ENCODE measurements at regions not wholly inside any gene's neighbourhood (a gene's known extent, or its start where the extent isn't known, plus 50 kb on each side); places are given as distances from the start of the nearest gene placed in this dataset.

DNA sequence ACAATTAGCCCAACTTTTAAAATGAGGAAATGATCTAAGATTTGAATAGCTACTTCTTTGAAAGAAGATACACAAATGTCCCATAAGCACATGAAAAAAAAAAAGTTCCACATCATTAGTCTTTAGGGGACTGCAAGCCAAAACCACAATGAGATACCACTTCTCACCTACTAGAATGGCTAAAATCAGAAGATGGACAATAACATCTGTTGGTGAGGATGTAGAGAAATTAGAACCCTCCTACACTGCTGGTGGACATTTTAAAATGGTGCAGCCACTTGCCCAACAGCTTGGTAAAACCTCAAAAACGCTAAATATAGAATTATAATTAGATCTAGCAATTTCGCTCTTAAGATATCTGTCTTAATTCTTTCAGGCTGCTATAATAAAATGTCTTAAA, 77.1 kb downstream of the MEX3B start:
- no peaks in the 10 kb centered on the region for H3K9me3 ChIP-seq
- no peaks in the 10 kb centered on the region for H3K36me3 ChIP-seq
- H3K27me3 ChIP-seq: no peaks in the 10 kb centered on the region
- H3K27ac ChIP-seq: no peak overlapping the region
- H3K4me3 ChIP-seq: no peak overlapping the region
- no peak for DNase-seq (ENCODE audit: low spot score in 2 of 2)
- TF ChIP-seq POLR2AphosphoS5 (IDR thresholded peaks at IDR 0.05) (no peak), POLR2A (IDR thresholded peaks at IDR 0.05) (no peak), CTCF (IDR thresholded peaks at IDR 0.05) (no peak)
- intact Hi-C loops (cut with DNase I; ENCODE audit: low total_unique reads): no loop called here
- H3K4me1 ChIP-seq: no peaks in the 10 kb centered on the region

DNA sequence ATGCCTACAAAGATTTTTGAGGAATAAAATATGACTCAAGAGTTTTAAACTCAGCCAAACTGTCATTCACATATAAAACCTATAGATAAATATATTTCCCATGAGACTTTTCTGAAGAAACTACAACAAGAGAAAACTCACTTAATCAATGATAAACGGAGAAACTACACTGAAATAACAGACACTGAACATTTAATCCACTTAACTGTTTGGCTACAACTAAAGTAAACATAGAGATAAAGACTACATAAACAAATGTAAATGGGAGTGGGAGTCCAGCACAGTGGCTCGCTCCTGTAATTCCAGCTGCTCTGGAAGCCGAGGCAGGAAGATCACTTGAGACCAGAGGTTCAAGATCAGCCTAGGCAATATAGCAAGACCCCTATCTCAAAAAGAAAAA, 79.2 kb downstream of the MEX3B start:
- no peak overlapping the region for H3K4me3 ChIP-seq
- intact Hi-C loops (cut with DNase I; ENCODE audit: low total_unique reads): no loop called here
- H3K9me3 ChIP-seq: no peaks in the 10 kb centered on the region
- H3K4me1 ChIP-seq: no peaks in the 10 kb centered on the region
- TF ChIP-seq CTCF (IDR thresholded peaks at IDR 0.05) (no peak), POLR2AphosphoS5 (IDR thresholded peaks at IDR 0.05) (no peak), POLR2A (IDR thresholded peaks at IDR 0.05) (no peak)
- no peak for DNase-seq (ENCODE audit: low spot score in 2 of 2)
- no peaks in the 10 kb centered on the region for H3K36me3 ChIP-seq
- no peaks in the 10 kb centered on the region for H3K27me3 ChIP-seq
- no peak overlapping the region for H3K27ac ChIP-seq

- TF ChIP-seq POLR2A (IDR thresholded peaks at IDR 0.05) (no peak), CTCF (IDR thresholded peaks at IDR 0.05) (no peak), POLR2AphosphoS5 (IDR thresholded peaks at IDR 0.05) (no peak)
- H3K4me1 ChIP-seq: no peaks in the 10 kb centered on the region
- H3K27ac ChIP-seq: no peak overlapping the region
- H3K36me3 ChIP-seq: no peaks in the 10 kb centered on the region
- DNase-seq (ENCODE audit: low spot score in 2 of 2): no peak
- H3K4me3 ChIP-seq: no peak overlapping the region
- no peaks in the 10 kb centered on the region for H3K9me3 ChIP-seq
- no peaks in the 10 kb centered on the region for H3K27me3 ChIP-seq
- intact Hi-C loops (cut with DNase I; ENCODE audit: low total_unique reads): no loop called here
Observed at GRCh38 chr15:81962482-81962881, 83.3 kb downstream of the MEX3B start.

GRCh38 chr15:81959196-81959595, 86.6 kb downstream of the MEX3B start:
- no peak for TF ChIP-seq CTCF (IDR thresholded peaks at IDR 0.05)
- TF ChIP-seq POLR2AphosphoS5 (IDR thresholded peaks at IDR 0.05): no peak
- no peak for TF ChIP-seq POLR2A (IDR thresholded peaks at IDR 0.05)
- H3K9me3 ChIP-seq: no peaks in the 10 kb centered on the region
- no peak overlapping the region for H3K27ac ChIP-seq
- no peaks in the 10 kb centered on the region for H3K36me3 ChIP-seq
- DNase-seq (ENCODE audit: low spot score in 2 of 2): no peak
- no peaks in the 10 kb centered on the region for H3K4me1 ChIP-seq
- H3K27me3 ChIP-seq: no peaks in the 10 kb centered on the region
- H3K4me3 ChIP-seq: no peak overlapping the region
- intact Hi-C loops (cut with DNase I; ENCODE audit: low total_unique reads): no loop called here

GRCh38 chr15:81957698-81958097, 88.1 kb downstream of the MEX3B start:
- intact Hi-C loops (cut with DNase I; ENCODE audit: low total_unique reads): no loop called here
- TF ChIP-seq POLR2A (IDR thresholded peaks at IDR 0.05) (no peak), POLR2AphosphoS5 (IDR thresholded peaks at IDR 0.05) (no peak), CTCF (IDR thresholded peaks at IDR 0.05) (no peak)
- no peaks in the 10 kb centered on the region for H3K27me3 ChIP-seq
- DNase-seq (ENCODE audit: low spot score in 2 of 2): no peak
- H3K4me3 ChIP-seq: no peak overlapping the region
- H3K9me3 ChIP-seq: no peaks in the 10 kb centered on the region
- H3K27ac ChIP-seq: no peak overlapping the region
- no peaks in the 10 kb centered on the region for H3K36me3 ChIP-seq
- no peaks in the 10 kb centered on the region for H3K4me1 ChIP-seq

Data from breast epithelium (tissue), 4 donors.